Hematopoietic multipotent progenitor cell treated with erythropoietin and hydrocortisone succinate and interleukin-3 and kit ligand, for 15 days (in vitro differentiated cells): ENCODE measurements at regions not wholly inside any gene's neighbourhood (a gene's known extent, or its start where the extent isn't known, plus 50 kb on each side); places are given as distances from the start of the nearest gene placed in this dataset.

ENCODE experiments used
- DNase-seq: peaks from one replicate; pipeline ENCODE4 v3.0.0-alpha.2; 2015; ENCODE audit warnings: low spot score

DNA sequence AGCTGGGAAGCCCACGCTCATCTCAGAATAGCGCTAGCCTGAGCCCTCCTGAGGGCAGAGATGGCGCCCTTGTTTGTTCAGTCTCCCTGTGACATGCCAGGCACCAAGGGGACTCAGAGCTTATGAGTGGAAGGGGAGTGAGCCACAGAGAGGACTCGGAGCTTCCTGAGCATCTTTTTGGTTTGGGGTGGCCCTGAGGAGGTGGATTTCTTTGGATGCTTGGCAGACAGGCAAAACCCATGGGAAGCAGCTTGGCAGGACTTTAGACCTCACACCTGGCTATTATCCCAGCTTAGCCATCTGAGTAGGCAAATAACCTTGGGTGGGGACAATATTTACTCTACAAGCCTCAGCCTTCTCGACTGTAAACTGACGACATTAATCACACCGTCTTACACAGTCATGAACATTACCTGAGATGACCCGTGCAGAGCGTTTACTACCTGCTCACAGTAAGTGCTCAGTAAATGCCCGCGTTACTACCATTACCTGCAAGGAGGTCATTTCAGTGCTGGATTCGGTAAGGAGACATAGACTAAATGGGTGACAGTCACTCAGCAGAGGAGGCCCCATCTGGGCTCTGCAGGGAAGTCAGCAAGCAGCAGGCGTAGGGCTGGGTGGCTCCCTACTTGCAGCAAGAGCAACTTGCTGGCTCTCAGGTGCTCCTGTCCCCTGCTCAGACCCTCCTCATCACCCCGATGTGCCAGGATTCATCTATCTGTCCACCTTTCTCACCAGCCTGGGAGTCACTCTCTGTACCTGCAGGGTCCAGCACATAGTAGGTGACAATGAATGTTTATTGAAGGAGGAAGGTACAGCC is 54.9 kb downstream of the KLHDC7A start:
- DNase-seq = no peak

DNA sequence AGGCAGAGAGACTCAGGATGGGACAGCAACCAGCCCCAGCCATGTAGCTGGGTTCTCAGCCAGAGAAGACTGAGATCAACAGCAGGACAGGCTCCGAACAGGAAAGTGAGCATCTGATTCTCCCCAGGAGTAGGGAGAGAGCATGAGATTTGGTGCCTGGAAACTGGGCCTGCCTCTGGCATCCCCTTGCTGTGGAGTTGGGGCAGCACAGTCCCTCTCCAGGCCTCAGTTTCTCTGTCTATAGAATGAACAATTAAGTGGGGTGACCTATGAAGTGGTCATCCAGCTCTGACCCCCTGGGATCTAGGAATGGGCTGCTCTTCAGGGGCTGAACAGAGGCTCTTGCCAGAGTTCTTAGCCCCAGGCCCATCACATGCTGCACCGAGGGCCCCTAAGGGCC is 55.6 kb downstream of the KLHDC7A start:
- no peak for DNase-seq

DNA sequence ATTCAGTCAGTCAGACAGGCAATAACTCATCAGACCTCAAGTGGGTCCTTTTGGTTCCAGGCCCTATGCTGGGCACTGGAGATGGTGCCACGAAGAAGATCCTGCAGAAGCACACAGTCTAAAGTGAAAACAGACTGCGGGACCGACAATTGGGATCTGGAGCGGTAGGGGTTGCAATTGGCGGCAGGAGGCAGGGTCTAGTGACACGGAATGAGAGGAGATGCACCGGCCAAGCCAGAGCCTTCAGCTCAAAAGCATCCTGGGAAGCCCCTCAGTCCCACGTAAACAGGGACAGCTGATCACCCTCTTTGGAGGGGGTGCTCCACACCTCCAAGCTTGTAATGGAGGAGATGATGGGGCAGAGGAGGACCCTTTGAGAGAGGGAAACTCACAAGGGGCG is 56.2 kb downstream of the KLHDC7A start:
- no peak for DNase-seq

DNA sequence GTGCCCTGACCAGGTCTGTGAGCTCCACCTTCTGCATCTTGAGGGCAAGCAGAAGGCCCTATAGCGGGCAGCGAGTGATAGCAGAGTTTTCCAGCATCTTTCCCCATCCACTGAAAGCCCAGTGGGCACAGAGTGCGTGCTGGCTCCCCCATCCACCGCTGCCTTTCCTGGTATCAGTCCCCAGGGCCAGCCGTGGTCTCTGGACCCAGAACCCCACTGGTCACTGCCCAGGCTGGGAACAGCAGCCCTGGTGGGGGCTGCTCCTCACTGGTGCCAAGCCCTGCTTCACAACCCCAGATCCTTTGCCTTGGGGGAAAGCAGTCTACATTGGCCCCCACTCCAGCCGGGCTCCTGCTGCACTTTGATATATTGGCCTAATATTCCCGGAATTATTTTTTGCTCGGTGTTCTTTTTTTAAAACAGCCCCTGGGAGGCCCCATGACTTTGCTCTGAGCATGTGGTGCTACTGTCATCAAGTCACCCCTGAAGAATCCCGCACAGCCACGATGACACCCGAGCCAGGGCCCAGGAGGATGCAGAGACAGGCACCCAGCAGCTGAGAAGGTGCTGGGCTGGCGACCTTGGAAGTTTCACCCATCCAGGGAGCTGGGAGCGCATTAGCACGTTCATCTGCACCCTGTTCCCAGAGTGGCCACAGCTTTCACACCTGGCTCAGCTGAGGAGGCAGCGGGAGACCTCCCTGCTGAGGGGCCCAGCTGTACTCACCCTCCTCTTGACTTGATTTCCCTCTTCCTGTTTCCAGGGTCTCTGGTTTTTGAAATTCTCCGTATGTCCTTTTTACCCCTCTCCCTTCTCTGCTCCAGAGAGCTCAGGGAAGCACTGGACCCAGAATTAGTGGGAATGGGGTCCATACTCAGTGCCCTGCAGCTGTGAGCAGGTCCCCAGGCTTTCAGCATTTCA is 56.9 kb downstream of the KLHDC7A start:
- DNase-seq = no peak

DNA sequence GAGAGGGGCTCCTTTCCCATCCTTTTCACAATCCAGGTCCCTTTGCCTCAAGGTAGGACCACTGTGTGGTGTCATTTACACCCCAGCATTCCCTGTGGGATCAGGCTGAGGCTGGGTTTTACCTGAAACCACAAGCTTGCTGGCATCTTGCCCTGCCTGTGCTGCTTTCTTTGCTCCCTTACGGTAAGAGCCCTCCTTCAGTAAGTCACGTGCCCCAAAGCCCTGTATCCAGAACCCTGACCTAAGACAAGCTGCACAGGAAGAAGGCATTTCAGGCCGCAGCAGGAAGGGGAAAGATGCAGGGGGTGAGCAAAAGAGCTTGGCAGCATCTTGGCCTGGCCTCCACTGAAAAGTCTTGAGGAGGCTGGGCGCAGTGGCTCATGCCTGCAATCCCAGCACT is 58.4 kb downstream of the KLHDC7A start:
- no peak for DNase-seq

DNA sequence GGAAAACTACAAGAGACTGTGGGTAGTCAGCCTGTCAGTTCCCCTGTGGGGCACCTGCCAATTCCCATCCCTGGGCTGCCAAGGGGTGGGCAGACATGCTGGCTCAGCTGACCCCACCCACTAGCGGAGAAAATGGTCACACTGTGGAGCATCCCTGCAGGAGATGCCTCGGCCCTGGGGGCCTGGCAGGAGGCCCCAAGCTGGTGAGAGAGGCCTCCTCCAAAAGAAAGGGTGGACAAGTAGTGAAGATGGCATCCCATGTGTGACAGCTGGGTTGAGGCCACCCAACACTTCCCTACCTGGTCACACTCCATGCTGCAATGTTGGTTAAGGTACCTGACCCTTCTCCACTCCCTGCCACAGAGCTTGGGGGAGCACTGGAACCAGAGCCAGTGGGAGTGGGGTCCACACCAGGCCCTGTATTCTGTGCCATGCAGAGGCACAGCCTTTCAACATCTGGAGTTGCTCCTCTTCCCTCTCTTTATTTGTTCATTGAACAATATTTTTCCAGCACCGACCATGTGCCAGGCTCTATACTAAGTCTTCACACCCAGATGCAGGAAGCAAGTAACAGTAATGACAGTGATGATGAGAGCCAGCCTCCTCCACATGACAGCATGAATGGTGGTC is 59.5 kb downstream of the KLHDC7A start:
- DNase-seq = no peak

DNA sequence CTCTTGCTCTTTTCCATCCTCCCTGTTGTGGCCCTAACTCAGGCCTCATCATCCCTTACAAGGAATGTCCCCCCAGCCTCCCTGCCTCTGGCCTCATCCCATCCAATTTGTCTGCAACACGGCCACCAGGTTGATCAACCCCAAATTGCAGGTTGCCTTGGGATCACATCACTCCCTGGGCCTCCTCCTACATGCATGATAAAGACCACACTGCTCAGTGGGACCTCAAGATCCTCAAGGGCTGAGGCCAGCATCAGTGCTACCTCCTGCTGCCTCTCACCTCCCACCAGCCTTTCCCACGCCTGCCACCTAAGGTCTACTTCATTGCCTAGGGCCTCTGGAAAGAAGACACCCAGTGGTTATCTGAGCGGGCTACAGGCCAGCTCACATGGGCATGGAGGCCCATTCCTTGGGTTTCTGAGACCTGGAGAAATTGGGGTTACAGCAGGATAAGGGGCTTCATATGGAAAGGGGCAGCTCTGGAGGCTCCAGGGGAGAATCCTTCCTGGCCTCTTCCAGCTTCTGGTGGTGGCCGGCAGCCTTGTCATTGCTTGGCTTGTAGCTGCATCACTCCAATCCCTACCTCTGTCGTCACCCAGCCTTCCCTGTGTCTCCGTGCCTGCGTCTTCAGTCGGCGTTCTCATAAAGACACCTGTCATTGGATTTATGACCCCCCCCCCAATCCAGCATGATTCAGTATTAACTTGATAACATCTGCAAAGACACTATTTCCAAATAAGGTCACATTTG is 60.5 kb downstream of the KLHDC7A start:
- DNase-seq = no peak

DNA sequence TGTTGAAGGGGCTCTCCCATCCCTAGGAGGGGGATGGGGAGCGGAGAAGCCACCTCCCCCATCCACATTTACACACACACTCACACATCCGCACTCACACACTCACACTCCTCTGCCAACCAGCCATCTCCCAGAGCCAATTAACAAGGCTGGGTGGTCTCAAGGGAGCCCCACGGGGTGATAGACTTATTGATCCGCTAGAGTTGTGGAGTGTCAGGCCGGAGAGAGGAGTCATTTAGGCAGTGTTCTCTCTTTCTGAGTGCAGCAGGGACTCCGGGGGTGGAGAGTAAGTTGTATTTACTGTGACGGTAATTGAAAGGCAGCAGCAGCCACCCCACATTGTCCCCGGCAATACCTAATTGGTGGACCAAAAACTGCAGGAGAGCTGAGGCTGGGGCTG is 61.6 kb downstream of the KLHDC7A start:
- no peak for DNase-seq

DNA sequence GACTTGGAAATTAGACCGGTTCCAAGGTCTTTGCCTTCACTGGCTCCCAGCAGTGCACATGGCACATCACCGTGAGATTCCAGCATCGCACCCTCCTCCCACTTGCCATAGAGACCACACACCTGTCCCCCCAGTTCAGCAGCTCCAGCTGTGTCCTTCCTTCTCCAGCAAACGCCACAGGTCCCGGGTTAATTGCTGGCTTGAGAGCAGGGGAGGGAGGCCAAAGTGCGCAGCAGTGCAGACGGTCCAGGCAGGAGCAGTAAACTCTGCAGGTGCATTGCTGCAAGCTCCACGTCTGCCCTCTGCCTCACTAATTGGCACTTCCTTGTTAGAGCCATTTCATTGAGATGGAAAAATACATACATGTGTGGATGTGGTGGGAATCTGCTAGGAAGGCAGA is 65.3 kb downstream of the KLHDC7A start:
- DNase-seq = no peak

DNA sequence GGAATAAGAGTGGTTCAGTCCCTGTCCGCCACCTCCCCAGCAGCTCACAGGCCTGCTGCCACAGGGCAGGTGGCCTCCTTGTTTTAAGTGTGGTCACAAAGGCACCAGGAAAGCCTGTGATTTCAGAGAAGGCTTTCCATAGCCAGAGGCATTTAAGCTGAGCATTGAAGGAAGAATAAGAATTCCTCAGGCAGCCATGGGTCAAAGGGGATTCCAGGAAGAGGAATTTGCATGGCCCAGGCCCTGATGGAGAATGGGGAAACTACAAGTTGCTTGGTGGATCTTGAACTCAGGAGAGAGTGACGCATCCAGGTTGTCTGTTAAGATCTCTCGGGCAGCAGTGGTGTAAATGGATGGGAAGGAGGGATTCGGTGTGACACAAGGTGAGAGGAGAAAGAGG is 66.7 kb downstream of the KLHDC7A start:
- no peak for DNase-seq

DNA sequence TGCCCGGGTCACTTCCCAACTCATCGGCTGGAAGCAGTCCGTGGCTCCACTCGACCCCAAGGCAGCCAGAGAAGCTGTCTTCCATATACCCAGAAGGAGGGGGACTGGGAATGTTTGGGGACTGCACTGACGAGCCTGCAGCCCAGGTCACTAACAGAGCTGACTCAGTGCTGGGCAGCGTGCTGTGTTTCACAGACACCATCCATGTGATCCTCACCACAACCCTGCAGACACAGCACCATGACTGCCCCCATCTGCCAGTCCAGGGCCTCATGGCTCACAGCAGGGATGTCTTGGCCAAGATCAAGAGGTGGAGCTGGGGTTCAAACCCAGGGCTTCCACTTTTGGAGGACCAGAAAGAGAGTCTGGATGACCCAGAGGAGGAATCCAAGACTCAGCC is 67.9 kb downstream of the KLHDC7A start:
- DNase-seq = no peak

DNA sequence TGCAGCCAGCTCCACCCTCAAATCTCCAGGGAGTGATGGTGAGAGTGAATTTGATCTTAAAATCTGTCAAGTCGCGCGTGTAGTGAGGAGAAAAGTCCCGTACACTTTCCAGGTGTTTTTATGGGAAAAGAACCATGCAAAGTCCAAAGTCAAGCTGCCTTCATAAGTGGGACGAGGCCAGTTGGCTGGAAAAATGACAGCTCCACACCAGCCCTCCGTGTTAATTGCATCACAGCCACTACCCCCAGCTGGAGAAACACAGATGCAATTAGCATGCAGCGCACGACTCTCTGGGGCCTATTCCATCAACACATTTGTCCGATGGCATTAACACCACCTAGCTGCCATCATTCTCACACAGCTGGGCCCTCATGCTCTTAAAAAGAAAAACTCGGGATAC is 68.4 kb downstream of the KLHDC7A start:
- DNase-seq = no peak

DNA sequence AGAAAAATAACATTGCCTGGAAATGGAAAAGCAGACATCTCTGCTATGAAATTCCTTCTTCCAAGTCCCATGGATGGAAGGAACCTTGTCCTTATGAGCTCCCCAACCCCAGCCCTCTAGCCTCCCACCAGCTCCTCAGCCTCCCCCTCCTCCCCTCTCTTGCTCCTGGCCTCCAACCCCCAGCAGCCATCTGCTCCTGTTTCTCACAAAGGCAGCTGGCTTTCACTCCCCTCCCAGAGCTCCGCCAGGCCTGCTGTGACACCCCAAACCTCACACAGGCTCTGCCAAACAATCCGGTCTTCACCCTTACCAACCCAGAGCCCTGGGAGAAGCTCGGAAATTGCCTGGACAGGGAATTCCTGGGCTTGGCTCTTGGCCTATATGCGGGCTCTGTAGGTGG is 69.2 kb downstream of the KLHDC7A start:
- DNase-seq = no peak

DNA sequence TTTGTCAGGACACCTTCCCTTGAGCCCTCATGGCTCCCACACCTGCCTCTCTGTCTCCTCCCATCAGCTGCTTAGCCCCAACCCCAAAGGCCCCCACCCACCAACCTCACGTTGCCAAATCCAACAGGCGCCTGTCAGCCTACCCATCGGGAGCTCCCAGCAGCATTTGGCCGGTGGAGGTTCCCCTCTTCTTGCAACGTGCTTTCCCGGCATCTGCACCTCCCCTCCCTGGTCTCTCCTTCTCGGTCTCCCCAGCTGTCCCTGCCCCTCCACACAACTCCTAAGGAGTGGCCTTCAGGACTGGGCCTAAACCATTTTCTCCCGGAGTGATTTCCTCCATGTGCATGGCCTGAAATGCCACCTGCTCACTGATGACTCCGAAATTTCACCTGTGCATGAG is 71.9 kb downstream of the KLHDC7A start:
- DNase-seq = no peak

DNA sequence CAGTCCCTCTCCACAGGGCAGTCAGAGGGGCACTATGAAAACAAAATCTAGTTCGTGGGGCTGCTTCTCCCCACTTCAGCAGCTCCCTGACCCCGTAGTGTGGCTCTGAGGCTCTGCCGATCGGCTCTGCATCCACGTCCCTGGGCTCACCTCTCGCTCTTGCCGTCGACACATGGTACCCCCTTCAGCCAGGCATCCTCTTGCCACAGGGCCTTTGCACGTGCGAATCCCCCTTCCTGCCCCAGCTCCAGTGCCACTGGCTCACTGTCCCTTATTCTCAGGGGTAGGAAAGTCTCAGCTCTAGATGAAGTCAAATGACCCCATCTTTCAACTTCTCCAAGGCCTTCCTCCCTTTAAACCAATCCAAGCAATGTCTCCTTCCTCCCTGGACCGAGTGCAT is 72.7 kb downstream of the KLHDC7A start:
- no peak for DNase-seq

DNA sequence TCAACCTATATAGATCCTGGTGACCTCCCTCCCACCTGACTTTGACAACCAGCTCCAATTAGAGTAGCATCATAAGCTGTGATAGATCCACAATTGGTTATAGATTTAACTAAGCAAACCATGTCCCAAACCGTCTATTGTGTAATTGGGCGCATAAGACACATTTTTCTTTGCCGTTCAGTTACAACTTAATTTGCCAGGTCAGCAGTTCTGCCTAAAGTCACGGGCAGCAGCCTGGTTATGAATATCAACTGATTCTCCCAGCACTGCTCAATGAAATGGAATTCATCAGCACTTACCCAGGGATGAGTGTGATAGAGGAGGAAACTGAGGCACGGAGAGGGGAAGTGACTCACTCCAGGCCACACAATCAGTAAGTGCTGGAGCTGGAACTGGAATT is 73.4 kb downstream of the KLHDC7A start:
- DNase-seq = no peak

DNA sequence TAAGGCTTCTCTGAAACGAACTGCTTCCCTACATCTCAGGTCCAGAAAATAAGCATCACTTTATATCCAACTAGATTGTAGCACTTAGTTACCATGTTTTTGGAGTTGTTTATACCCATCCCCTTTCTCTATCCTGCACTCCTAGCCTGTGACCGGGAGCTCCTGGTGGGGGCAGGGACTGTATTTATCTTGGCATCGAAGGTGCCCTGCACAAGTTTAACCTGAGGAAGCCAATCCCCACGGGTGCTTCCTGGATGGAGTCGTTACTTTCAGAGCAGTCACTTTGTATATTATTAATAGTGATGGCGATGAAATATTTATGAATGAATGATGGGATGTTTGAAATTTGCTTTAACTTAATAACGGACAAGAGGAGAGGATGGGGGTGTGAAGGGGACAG is 73.9 kb downstream of the KLHDC7A start:
- no peak for DNase-seq

DNA sequence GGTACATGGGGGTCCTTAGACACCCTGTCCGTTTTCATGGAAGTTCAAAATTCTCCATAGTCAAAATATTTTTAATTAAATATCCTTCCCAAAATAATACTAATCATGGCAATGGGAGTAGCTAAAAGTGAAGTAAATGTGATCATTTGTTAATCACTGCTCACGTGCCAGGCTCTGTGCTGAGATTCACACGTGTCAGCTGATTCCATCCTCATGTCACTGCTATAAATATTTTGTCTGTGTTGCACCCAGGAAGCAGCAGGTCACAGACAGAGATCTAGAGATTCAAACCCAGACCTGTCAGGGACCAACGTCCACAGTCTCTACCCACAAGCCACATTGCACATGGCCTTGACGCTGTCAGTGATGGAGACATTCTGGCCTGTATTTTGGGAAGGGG is 74.3 kb downstream of the KLHDC7A start:
- no peak for DNase-seq

DNA sequence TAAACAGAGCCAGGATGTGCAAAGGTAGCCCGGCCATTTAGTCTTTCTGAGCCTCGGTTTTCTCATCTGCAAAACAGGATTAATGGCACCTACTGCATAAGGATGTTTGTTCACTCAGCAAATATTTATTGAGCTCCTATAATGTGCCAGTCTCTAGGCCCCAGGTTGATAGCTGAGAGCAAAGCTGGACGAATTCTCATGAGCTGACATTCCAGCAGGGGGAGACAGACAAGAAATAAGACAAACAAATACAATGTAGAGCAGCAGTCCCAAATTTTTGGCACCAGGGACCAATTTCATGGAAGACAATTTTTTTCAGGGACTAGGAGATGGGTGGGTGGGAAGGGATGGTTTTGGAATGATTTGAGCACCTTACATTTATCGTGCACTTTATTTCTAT is 74.3 kb upstream of the PAX7 start:
- no peak for DNase-seq

DNA sequence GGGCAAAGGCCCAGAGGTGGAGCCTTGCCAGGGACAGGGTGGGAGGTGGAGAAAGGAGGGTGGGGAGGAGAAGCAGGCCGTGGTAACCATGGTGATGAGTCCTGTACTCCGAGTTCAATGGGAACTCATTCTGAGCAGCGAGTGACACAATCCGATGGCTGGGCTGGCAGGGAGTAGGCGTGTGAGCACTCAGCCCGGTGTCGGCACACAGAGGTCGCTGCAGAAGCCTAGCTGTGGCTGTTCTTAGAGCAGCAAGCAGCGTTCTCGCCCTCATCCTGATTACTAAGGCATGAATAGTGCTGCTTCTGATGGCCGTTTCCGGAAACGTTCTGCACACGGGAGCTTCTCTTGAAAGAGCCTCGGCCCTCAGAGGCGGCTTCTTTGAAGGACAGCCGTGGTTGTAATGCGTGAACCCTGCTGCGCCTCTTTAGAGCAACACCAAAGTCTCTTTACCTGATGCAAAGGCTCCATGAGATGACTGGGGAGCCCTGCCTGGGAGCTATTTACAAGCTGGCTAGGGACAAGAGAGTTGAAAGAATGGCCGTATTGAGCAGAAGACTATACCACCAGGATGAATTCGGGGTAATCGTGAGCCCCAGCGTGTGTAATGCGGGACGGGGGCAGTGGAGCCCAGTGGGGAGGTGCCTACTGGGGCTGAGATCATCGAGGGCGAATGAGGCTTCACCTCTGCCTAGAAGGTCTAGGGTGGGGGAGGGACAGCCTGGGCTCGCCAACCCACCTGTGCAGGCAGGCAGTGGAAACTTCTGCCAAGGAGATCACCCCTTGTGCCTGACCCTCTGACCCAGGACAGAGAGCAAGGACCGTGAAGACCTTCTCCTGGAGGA is 72.8 kb upstream of the PAX7 start:
- no peak for DNase-seq

DNA sequence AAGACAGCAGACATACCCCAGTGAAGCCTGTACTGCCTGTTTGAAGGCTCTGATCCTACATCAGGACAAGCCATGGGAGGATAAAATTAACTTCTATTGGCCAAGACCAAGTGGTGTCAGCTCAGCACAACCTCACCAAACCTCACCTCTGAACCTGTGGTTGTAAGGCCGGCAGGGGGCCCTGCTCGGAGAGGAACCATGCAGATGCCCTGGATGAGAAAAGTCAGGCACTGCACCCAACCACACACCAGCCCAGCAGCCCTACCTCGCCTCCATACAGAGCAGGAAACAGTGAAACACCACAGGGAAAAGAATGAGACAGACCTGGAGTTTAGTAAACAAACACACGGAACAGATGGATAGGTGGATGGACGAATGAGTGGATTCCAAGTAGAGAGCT is 70.0 kb upstream of the PAX7 start:
- DNase-seq = no peak
